Ishikawa (cell line): ENCODE measurements at regions not wholly inside any gene's neighbourhood (a gene's known extent, or its start where the extent isn't known, plus 50 kb on each side); places are given as distances from the start of the nearest gene placed in this dataset.

Source experiments
- CEBPB ChIP-seq: IDR thresholded peaks from 2 replicates; pipeline ENCODE4 v1.6.1; 2012
- CREB1 ChIP-seq: IDR thresholded peaks from 2 replicates; pipeline ENCODE4 v1.6.1; 2012; ENCODE audit warnings: low read depth
- EGR1 ChIP-seq: IDR thresholded peaks from 2 replicates; pipeline ENCODE4 v1.6.1; 2012
- EP300 ChIP-seq: IDR thresholded peaks from 2 replicates; pipeline ENCODE4 v1.6.1; 2012; ENCODE audit warnings: borderline replicate concordance
- FOXM1 ChIP-seq: IDR thresholded peaks from 2 replicates; pipeline ENCODE4 v1.6.1; 2012; ENCODE audit warnings: low read depth, borderline replicate concordance
- MAX ChIP-seq: IDR thresholded peaks from 2 replicates; pipeline ENCODE4 v1.6.1; 2012
- NFIC ChIP-seq: IDR thresholded peaks from 2 replicates; pipeline ENCODE4 v1.6.1; 2012
- RAD21 ChIP-seq: IDR thresholded peaks from 2 replicates; pipeline ENCODE4 v1.6.1; 2012; ENCODE audit warnings: low read depth
- REST ChIP-seq: IDR thresholded peaks from 2 replicates; pipeline ENCODE4 v1.6.1; 2012; ENCODE audit warnings: low read depth, mild to moderate bottlenecking
- TAF1 ChIP-seq: IDR thresholded peaks from 2 replicates; pipeline ENCODE4 v1.6.1; 2012; ENCODE audit warnings: low read depth, mild to moderate bottlenecking
- TCF12 ChIP-seq: IDR thresholded peaks from 2 replicates; pipeline ENCODE4 v1.6.1; 2012; ENCODE audit warnings: low read depth
- TEAD4 ChIP-seq: IDR thresholded peaks from 2 replicates; pipeline ENCODE4 v1.6.1; 2012
- USF1 ChIP-seq: IDR thresholded peaks from 2 replicates; pipeline ENCODE4 v1.6.1; 2012
- YY1 ChIP-seq: IDR thresholded peaks from 2 replicates; pipeline ENCODE4 v1.6.1; 2012; ENCODE audit warnings: low read depth
- ZBTB7A ChIP-seq: IDR thresholded peaks from 2 replicates; pipeline ENCODE4 v1.6.1; 2012; ENCODE audit warnings: low read depth

GRCh38 chr21:17119466-17120297 lies 393.2 kb upstream of the CXADR start:
- no peak for TF ChIP-seq TEAD4

- no peak for TF ChIP-seq USF1
- no peak for TF ChIP-seq NFIC
Observed at GRCh38 chr21:17128132-17128531, 384.7 kb upstream of the CXADR start.

- TF ChIP-seq EP300 (no peak), REST (no peak), CEBPB (no peak), TEAD4 (no peak), YY1 (no peak), FOXM1 (no peak), ZBTB7A (no peak), EGR1 (no peak), TCF12 (no peak), USF1 (no peak), NFIC (no peak), CREB1 (no peak), TAF1 (no peak), MAX (no peak)
Observed at GRCh38 chr21:17139696-17140095, 373.1 kb upstream of the CXADR start.

GRCh38 chr21:17146426-17146825 lies 366.4 kb upstream of the CXADR start:
- TF ChIP-seq CEBPB (no peak), RAD21 (peak; percentile 40)

- TF ChIP-seq CREB1 = no peak
- no peak for TF ChIP-seq TCF12
- TF ChIP-seq NFIC = no peak
- no peak for TF ChIP-seq ZBTB7A
- no peak for TF ChIP-seq YY1
- no peak for TF ChIP-seq FOXM1
- no peak for TF ChIP-seq REST
- TF ChIP-seq USF1 = no peak
- TF ChIP-seq EP300 = no peak
- no peak for TF ChIP-seq CEBPB
- no peak for TF ChIP-seq TAF1
- TF ChIP-seq EGR1 = no peak
- no peak for TF ChIP-seq TEAD4
- TF ChIP-seq RAD21 = no peak
- no peak for TF ChIP-seq MAX
Observed at GRCh38 chr21:17159697-17160096, 353.1 kb upstream of the CXADR start.

GRCh38 chr21:17185674-17186073 lies 327.2 kb upstream of the CXADR start:
- no peak for TF ChIP-seq FOXM1
- no peak for TF ChIP-seq TAF1
- no peak for TF ChIP-seq CREB1
- TF ChIP-seq NFIC = no peak
- no peak for TF ChIP-seq YY1
- TF ChIP-seq CEBPB = no peak
- no peak for TF ChIP-seq TCF12
- no peak for TF ChIP-seq RAD21
- no peak for TF ChIP-seq TEAD4
- TF ChIP-seq EGR1 = no peak
- no peak for TF ChIP-seq USF1
